HG03095 (cell line): ENCODE measurements at regions not wholly inside any gene's neighbourhood (a gene's known extent, or its start where the extent isn't known, plus 50 kb on each side); places are given as distances from the start of the nearest gene placed in this dataset.

Experiments used
- ATAC-seq: cut with Tn5 transposase; IDR thresholded peaks from one replicate; pipeline ENCODE4 v1.9.1; 2021; ENCODE audit warnings: moderate library complexity; ENCODE audit not compliant: unreplicated experiment

- ATAC-seq = no peak
Observed at GRCh38 chr14:22513066-22513812, 75.8 kb downstream of the DAD1 start.

- no peak for ATAC-seq
Observed at GRCh38 chr14:22512106-22512814, 76.8 kb downstream of the DAD1 start.

GRCh38 chr14:22510527-22511110, 78.4 kb downstream of the DAD1 start:
- ATAC-seq = no peak

DNA sequence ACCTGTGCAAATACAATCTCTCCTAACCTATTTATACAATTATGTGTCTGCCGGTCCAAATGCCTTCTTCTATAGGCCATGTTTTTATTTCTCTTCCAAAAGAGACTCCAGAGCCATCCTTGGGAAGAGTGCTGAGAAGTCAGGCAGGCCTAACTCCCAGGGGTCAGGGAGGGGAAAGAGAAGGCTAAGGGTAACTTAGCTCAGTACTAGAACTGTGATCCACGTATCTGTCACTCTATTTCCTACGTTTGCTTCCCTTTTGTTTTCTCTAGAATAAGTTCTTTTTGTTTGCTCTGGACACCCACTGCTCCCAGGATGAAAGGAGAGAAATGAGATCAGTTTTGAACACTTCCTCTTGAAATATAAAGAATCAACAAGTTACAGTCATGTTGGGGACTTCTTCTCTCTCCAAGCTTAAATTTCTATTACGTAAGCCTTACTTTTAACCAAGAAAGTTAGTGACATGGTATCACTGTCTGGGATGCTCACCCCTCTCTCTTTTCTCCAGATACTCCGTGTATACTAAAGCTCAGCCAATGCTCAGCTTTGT, 79.2 kb downstream of the DAD1 start:
- ATAC-seq = no peak

DNA sequence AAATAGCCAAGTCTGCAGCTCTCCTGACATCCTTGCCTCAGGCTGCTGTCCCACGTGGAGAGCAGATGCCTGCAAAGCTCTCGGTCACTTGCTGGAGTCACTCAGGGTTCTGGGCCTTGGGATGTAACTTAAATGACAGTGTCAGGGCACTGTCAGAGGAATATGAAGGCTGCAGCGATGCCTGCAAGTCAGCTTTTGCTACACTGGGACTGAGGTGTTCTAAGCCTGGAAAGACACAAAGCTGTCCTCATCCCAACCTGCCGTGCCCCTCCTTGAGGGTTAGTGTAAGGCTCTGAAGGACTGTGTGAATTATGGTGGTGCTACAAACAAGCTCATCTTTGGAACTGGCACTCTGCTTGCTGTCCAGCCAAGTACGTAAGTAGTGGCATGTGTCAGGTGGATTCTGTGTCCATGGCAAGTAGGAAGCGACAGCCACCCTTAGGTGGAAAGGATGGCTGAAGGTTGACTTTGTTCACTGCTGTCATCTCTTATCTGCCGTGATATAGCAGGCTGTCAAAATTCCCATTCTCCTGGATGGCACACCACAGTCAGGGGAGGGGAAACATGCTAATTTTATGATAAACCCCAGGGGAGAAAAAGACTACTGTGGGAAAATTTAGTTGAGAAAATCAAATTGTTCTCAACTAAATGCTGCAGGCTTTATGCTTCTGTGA, 79.9 kb downstream of the DAD1 start:
- no peak for ATAC-seq

GRCh38 chr14:22508662-22509035, 80.4 kb downstream of the DAD1 start:
- no peak for ATAC-seq

DNA sequence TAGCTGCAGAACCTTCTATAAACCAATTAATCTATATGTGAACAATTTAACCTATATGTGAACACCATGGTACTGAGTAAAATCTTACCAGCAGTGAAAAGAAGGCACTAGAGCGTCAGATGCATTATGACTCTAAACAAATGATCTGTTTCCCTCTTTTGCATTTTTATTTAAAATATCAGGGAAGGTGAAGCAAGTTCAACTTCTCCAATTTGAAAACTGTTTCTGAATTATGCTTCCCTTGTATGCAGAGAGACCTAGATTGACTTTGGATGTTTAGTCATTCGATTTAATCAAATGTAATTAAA, 80.9 kb downstream of the DAD1 start:
- no peak for ATAC-seq

- ATAC-seq = no peak
Observed at GRCh38 chr14:22506778-22507351, 82.2 kb downstream of the DAD1 start.

DNA sequence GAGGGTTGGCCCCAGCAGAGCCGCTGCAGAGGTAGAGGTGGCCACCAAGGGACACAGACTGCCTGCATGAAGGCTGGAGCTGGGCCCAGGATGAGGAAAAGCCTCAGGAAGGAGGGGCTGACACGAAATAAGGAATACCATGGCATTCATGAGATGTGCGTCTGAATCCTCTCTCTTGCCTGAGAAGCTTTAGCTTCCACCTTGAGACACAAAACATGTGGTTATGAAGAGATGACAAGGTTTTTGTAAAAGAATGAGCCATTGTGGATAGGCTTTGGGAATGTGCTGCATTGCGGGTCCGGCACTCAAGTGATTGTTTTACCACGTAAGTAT, 82.7 kb downstream of the DAD1 start:
- ATAC-seq = no peak

DNA sequence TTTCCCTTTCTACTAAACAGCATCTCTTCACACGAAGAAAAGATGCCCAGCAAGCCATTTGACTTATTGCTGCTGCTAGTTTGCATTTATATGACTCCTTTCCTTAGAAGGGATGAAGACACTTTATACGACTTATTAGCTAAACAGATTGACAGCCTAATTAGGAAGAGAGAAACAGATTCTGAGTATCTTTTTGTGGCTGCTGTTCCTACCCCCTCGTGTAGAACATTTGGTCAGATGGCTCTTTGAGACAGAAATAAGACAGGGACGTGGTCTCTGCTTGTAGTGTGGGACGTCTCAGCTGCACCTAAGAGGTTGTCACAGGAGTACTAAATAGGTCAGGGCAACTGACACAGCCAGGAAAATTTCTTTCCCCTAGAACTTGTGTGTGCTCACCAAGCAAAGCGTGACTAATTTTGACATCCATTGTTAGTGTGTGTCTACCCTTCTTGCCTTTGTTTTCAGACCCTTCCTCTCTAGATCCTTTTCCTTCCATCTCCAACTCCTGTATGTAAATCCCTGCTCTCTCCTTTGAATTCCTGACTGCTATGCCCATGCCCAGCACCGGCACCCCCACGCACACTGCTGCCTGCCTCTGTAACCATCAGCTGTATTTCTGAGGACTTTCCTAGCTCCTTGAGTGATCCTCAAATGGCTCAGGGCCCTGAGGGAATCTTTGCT, 83.2 kb downstream of the DAD1 start:
- no peak for ATAC-seq

- no peak for ATAC-seq
Observed at GRCh38 chr14:22505309-22505696, 83.7 kb downstream of the DAD1 start.

DNA sequence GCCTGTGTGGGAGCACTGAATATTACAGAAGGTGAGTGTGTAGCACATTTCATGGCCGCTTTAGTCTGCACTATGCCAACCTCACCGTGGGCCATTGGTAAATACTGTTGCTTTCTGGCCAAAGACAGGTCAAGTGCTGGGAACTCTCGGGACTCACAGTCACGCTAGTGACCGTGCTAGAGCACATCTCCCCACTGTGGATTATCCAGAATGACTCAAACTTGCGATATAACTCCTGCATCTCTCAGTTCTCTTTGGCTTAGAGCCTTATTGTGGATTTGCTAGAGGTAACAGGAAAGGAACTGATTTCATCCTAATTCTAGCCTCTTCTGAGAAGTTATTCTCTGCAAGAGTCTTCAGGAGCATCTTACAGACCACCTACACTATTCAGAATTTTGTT, 86.5 kb downstream of the DAD1 start:
- no peak for ATAC-seq

GRCh38 chr14:22502007-22502406, 87.0 kb downstream of the DAD1 start:
- ATAC-seq = no peak

DNA sequence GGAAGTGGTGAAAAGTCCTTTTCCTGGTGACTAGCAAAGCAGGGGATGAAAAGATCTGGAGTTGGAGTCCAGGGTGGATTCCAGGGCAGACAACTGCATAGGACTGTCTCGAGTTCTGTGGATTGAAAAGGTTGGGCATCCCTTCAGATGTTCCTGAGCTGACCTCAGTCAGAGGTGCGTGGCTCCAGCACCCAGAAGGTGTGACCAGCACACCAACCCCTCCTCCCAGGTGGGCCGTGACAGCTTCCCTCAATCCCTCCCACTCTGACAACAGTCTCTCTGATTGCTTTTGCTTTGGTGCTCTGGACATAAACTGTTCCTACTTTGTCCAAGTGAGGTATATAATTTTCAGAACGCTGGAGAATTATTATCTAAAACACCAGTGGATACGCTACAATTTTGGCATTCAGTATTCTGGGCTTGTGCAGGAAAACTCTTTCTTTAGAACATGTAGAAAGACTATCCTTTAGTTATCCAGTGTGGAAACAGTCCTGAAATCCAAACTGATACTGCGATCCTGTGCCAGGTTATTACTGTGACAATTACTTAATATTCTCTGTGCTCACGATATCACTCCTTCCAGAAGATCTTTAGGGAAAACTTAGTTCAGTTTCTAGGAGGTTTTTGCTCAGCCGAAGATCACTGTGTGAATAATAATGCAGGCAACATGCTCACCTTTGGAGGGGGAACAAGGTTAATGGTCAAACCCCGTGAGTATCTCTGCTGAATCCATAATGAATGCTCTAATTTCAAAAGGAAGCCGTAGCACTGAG, 87.9 kb downstream of the DAD1 start:
- no peak for ATAC-seq

- no peak for ATAC-seq
Observed at GRCh38 chr14:22500525-22500924, 88.5 kb downstream of the DAD1 start.

DNA sequence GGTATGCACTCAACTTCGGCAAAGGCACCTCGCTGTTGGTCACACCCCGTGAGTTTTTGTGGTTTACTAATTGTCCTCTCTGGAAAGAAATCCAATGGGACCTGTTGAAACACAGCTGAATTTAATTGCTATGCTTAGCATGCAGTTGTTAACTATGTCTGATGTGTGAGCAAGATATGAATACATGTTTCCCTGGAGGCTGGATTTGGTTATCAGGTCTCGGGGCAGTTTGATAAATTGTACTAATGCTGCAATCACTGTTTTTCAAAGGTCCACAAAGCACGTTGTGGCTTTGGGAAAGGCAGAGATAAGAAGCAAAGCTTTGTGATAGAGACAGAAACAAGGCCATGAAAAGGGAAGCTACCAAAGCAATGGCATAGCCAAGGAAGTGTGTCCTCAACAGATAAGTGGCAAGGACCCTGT, 91.3 kb downstream of the DAD1 start:
- ATAC-seq = no peak

DNA sequence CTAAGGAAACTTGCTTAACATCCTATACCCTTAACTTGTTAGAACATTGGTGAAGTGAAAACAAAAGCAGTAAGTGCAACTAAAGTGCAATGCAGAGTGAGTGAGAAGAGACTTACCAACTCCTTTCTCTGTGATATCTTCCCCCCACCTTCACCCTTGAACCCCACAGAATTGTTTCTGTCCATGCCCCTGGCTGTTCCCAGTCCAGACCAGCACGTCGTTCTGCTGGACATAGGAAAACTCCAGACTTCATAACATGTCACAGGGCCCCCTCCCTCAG, 91.9 kb downstream of the DAD1 start:
- peak; percentile 16 for ATAC-seq

- no peak for ATAC-seq
Observed at GRCh38 chr14:22494486-22495135, 94.4 kb downstream of the DAD1 start.

- no peak for ATAC-seq
Observed at GRCh38 chr14:22493753-22494152, 95.3 kb downstream of the DAD1 start.
